Bronchial epithelial cell (primary cell): ENCODE measurements at regions not wholly inside any gene's neighbourhood (a gene's known extent, or its start where the extent isn't known, plus 50 kb on each side); places are given as distances from the start of the nearest gene placed in this dataset.

ENCODE experiments used
- DNase-seq: peaks from one replicate; pipeline ENCODE4 v3.0.0-alpha.2; 2010; ENCODE audit warnings: low read depth
- FAIRE-seq: peaks from 2 replicates; lab custom pipeline; 2011; peaks lifted over from hg19 to GRCh38; lab: Jason Lieb, UNC
- H3K27me3 ChIP-seq: 2 replicates; pipeline ENCODE4 v1.5.1; 2011; ENCODE audit warnings: low read length; ENCODE audit not compliant: control insufficient read depth, insufficient read depth
- H3K36me3 ChIP-seq: 2 replicates; pipeline ENCODE4 v1.5.1; 2011; ENCODE audit warnings: low read length; ENCODE audit not compliant: control insufficient read depth, insufficient read depth
- H3K4me3 ChIP-seq: 2 replicates; pipeline ENCODE4 v1.5.1; 2011; ENCODE audit warnings: mild to moderate bottlenecking, low read depth, low read length, control low read depth
- TF ChIP-seq, protein P1 (sequence below): IDR thresholded peaks from 2 replicates; pipeline ENCODE4 v1.5.1; 2011; ENCODE audit warnings: mild to moderate bottlenecking, moderate library complexity, low read length, control low read depth, inconsistent platforms; ENCODE audit not compliant: insufficient read depth, severe bottlenecking

DNA sequence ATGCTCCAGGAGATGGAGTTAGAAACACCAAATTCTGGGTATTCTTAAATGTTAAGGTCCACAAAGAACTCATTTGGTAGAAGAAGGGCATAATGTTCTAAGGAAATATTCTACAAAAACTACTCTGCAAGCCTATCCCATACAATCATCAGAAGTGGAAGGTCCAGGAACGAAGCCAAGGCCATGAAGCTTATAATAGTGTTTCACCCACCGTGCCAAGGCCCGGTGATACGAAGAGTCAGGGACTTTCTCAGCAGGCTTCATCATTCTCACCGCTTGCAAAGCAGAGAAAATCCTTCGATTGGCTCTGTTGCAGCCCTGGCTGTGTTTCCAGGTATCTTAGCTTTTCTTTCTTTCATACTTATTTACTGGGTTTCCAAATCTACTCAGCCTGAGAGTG is 351.9 kb upstream of the CELF2 start:
- Histone ChIP-seq H3K27me3 (no peaks in the 10 kb centered on the region), H3K4me3 (no peak overlapping the region), H3K36me3 (no peaks in the 10 kb centered on the region)
- no peak for FAIRE-seq
- TF ChIP-seq, protein P1, sequence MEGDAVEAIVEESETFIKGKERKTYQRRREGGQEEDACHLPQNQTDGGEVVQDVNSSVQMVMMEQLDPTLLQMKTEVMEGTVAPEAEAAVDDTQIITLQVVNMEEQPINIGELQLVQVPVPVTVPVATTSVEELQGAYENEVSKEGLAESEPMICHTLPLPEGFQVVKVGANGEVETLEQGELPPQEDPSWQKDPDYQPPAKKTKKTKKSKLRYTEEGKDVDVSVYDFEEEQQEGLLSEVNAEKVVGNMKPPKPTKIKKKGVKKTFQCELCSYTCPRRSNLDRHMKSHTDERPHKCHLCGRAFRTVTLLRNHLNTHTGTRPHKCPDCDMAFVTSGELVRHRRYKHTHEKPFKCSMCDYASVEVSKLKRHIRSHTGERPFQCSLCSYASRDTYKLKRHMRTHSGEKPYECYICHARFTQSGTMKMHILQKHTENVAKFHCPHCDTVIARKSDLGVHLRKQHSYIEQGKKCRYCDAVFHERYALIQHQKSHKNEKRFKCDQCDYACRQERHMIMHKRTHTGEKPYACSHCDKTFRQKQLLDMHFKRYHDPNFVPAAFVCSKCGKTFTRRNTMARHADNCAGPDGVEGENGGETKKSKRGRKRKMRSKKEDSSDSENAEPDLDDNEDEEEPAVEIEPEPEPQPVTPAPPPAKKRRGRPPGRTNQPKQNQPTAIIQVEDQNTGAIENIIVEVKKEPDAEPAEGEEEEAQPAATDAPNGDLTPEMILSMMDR: no peak
- DNase-seq: no peak

DNA sequence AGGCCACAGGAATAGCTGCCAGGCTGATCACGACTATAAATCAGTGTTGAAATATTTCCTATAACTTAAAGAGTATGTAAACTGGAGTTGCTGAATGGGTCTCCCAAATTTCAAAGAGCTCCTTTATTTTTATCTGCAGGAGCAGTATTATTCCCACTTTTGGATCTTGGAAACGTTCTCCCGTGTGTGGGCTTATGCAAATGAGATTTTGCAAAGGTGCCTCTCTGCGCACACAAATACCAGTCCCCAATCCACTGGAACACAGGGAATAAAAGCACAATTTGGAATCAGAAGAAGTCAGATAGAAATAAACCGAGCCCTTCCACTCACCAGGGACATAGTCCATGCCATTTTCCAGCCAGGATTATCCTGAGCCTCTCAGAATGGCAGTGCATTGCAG is 350.2 kb upstream of the CELF2 start:
- H3K36me3 ChIP-seq: no peaks in the 10 kb centered on the region
- TF ChIP-seq, protein P1: no peak
- DNase-seq (no peak), FAIRE-seq (no peak)
- no peaks in the 10 kb centered on the region for H3K27me3 ChIP-seq
- H3K4me3 ChIP-seq: no peak overlapping the region

DNA sequence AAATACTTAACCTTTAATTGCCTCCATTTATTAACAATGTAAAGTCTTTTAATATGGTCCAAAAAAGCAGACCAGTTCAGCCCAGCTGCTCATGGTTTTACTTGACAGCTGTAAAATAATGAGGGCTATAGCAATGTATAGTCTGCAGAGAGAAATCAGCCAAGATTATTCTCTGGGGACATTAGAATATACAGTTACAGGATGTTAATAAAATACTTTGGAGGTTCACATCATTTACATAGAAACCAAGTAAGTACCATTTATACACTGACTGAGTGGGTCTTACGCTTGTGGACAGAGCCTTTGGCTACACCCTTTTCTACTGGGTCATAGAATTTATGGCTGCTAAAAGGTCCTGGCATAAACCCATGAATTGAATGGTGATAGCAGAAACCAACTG is 340.7 kb upstream of the CELF2 start:
- TF ChIP-seq, protein P1: no peak
- no peak for DNase-seq
- Histone ChIP-seq H3K36me3 (no peaks in the 10 kb centered on the region), H3K27me3 (no peaks in the 10 kb centered on the region), H3K4me3 (no peak overlapping the region)
- no peak for FAIRE-seq

DNA sequence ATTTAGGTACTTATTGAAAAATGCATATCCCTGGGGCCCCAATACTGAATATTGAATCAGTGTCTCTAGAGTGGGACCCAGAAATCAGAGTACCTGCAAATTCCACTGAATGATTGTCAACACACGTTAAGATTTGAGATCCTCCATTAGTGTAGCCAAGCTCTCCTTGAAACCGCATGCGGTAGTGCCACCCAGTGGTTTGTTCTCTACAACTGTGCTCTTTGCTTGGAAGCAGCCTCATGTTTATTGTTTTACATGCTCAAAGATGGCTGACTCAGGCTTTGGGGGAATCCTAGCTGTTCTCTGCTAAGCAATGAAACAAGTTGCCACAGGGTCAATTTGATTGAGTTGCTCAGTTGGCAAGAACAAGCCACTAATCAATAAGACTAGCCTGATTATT is 340.2 kb upstream of the CELF2 start:
- peak; percentile 92 for FAIRE-seq
- Histone ChIP-seq H3K36me3 (no peaks in the 10 kb centered on the region), H3K27me3 (no peaks in the 10 kb centered on the region), H3K4me3 (no peak overlapping the region)
- peak; percentile 78 for DNase-seq
- TF ChIP-seq, protein P1: peak; percentile 68

DNA sequence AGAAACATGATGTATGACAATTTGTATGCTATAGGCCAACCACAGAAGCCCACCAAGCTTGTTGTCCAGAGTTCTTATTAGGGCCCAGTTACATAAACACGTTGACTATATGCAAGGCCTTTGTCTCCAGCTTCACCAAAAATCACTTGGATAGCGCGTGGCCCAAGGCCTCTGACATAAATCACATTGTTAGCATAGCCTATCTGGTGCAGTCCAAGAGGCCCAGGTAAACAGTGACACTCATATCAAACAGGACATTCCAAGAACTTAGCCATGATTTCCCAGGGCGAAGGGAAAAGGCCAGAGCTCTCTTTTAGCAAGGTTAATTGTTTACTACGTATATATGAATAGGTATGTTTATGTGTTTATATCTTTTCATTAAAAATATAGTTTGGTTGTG is 337.2 kb upstream of the CELF2 start:
- Histone ChIP-seq H3K36me3 (no peaks in the 10 kb centered on the region), H3K4me3 (no peak overlapping the region), H3K27me3 (no peaks in the 10 kb centered on the region)
- TF ChIP-seq, protein P1: no peak
- DNase-seq (no peak), FAIRE-seq (no peak)

DNA sequence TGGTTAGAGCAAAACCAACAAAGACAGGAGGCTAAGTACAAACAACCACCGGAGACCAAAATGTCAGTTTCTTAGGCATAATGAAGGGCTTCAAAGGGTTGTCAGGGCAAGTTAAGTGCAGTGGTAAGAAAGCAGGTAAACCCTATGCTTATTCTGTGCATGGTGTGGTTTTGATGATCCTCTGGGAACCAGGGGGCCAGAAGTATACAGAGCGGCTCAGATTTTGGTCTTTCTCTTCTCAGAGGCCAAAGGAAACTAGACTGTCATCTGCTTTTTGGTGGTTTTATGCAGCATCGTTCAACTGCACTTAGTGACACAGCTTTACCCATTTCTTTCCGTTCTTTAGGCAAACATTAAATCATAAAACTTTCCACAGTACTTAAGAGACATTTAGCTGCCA is 332.7 kb upstream of the CELF2 start:
- FAIRE-seq: no peak
- TF ChIP-seq, protein P1: no peak
- DNase-seq: no peak
- no peaks in the 10 kb centered on the region for H3K36me3 ChIP-seq
- no peak overlapping the region for H3K4me3 ChIP-seq
- H3K27me3 ChIP-seq: no peaks in the 10 kb centered on the region
